NCI-H226 (cell line): ENCODE measurements at regions not wholly inside any gene's neighbourhood (a gene's known extent, or its start where the extent isn't known, plus 50 kb on each side); places are given as distances from the start of the nearest gene placed in this dataset.

Experiments
- DNase-seq: peaks from one replicate; pipeline ENCODE4 v3.0.0-alpha.2; 2015

- peak; percentile 17 for DNase-seq
These were observed 93.0 kb upstream of the GPR139 start for GRCh38 chr16:20166531-20167235.

- DNase-seq: no peak
These were observed 79.8 kb upstream of the GPR139 start for GRCh38 chr16:20153444-20153843.

- no peak for DNase-seq
These were observed 73.4 kb upstream of the GPR139 start for GRCh38 chr16:20147091-20147490.

- DNase-seq: no peak
These were observed 68.3 kb upstream of the GPR139 start for GRCh38 chr16:20141956-20142355.

- DNase-seq: no peak
These were observed 64.2 kb upstream of the GPR139 start for GRCh38 chr16:20137909-20138308.

- no peak for DNase-seq
These were observed 63.5 kb upstream of the GPR139 start for GRCh38 chr16:20137194-20137593.

- no peak for DNase-seq
These were observed 62.8 kb upstream of the GPR139 start for GRCh38 chr16:20136446-20136968.

GRCh38 chr16:20129375-20129774, 55.7 kb upstream of the GPR139 start:
- DNase-seq: no peak
